ENCODE measurements at regions not wholly inside any gene's neighbourhood (a gene's known extent, or its start where the extent isn't known, plus 50 kb on each side); places are given as distances from the start of the nearest gene placed in this dataset.

- Histone ChIP-seq H2BK120ac (replicated peaks; ENCODE audit: low read depth, low read length) (peak overlapping the region; percentile 72), H3K27ac (ENCODE audit: low read depth, low read length) (no peak overlapping the region), H3K4me2 (ENCODE audit: insufficient read depth in 1 of 2, low read depth in 2 of 2, low read length in 2 of 2) (no peak overlapping the region), H2BK5ac (ENCODE audit: low read depth, low read length) (no peak overlapping the region), H2BK15ac (ENCODE audit: low read length) (no peak overlapping the region), H4K8ac (ENCODE audit: extremely low read depth, insufficient read depth, low read length) (no peak overlapping the region), H3K23me2 (ENCODE audit: low read depth, low read length) (no peaks in the 10 kb centered on the region), H3K14ac (ENCODE audit: insufficient read length) (no peak overlapping the region), H3K4me3 (ENCODE audit: extremely low read depth in 1 of 4, insufficient read depth in 2 of 4, low read depth in 3 of 4, low read length in 4 of 4) (no peak overlapping the region), H3K36me3 (ENCODE audit: control insufficient read depth in 2 of 4, insufficient read depth in 4 of 4, low read length in 3 of 4) (no peaks in the 10 kb centered on the region), H4K5ac (ENCODE audit: insufficient read length, low read depth, low read length) (no peak overlapping the region), H3K4me1 (replicated peaks in 1 of 4; ENCODE audit: control insufficient read depth in 3 of 4, insufficient read depth in 4 of 4, low read length in 3 of 4) (peaks cover 0 to 8% (median 5%) of the 10 kb centered on the region in 4 experiments; a peak in 4 of 7 replicates), H2AFZ (ENCODE audit: low read length) (no peak overlapping the region), H3K4ac (replicated peaks; ENCODE audit: insufficient read length, low read depth, low read length) (peak overlapping the region; percentile 23), H4K20me1 (replicated peaks in 1 of 2; ENCODE audit: control insufficient read depth in 1 of 2, insufficient read depth in 2 of 2, low read length in 2 of 2) (no peaks in the 10 kb centered on the region), H3K79me1 (ENCODE audit: low read depth, low read length) (no peaks in the 10 kb centered on the region), H2AK5ac (ENCODE audit: low read depth, low read length) (no peak overlapping the region), H3K27me3 (replicated peaks in 1 of 4; ENCODE audit: control insufficient read depth in 3 of 4, extremely low read depth in 1 of 4, insufficient read depth in 3 of 4, low read length in 3 of 4) (no peaks in the 10 kb centered on the region), H3K18ac (ENCODE audit: extremely low read depth, low read length) (no peak overlapping the region; the same call in 1 of the 2 replicates), H3K23ac (ENCODE audit: insufficient read length) (no peak overlapping the region), H2BK20ac (ENCODE audit: low read length) (peak overlapping the region; percentile 80; the same call in 1 of the 2 replicates), H4K91ac (replicated peaks; ENCODE audit: insufficient read length, low read length) (no peak overlapping the region), H2BK12ac (ENCODE audit: low read depth, low read length) (no peak overlapping the region; the same call in 1 of the 2 replicates), H3K56ac (replicated peaks; ENCODE audit: insufficient read length, low read depth, low read length) (no peak overlapping the region), H3K9me3 (ENCODE audit: insufficient read depth in 2 of 2, low read depth in 1 of 2, low read length in 1 of 2) (no peaks in the 10 kb centered on the region), H3K79me2 (ENCODE audit: control insufficient read depth in 1 of 2, insufficient read depth in 2 of 2, low read length in 2 of 2) (no peaks in the 10 kb centered on the region), H3K9ac (replicated peaks in 1 of 4; ENCODE audit: extremely low read depth in 1 of 4, low read depth in 3 of 4, low read length in 3 of 4) (no peak overlapping the region)
- POLR2A ChIA-PET (ENCODE audit: partially characterized antibody): no interaction called here
- TF ChIP-seq ZNF274 (IDR thresholded peaks at IDR 0.05; ENCODE audit: borderline replicate concordance, extremely low read depth, low read length) (no peak), MAFK (IDR thresholded peaks at IDR 0.05; ENCODE audit: low read depth, low read length) (no peak), CREB1 (IDR thresholded peaks at IDR 0.05) (no peak), SP4 (IDR thresholded peaks at IDR 0.05; ENCODE audit: low read length) (no peak), KDM1A (IDR thresholded peaks at IDR 0.05; ENCODE audit: borderline replicate concordance, low read length) (no peak)
- FAIRE-seq (no peak), DNase-seq (ENCODE audit: low read depth in 1 of 2, low spot score in 2 of 2) (no peak)
- 74% methylated on average over 4 of the region's 4 CpGs; no CpG with 5 or more reads in 1 of the 2 experiments for WGBS, 2 experiments (ENCODE audit: extremely low coverage in 1 of 2, insufficient coverage in 1 of 2, insufficient read length in 1 of 2, insufficient replicate concordance in 2 of 2, low coverage in 1 of 2, low lambda C conversion rate in 2 of 2, missing lambda C conversion rate in 1 of 2)
- CTCF ChIA-PET (ENCODE audit: partially characterized antibody): no interaction called here
These were observed 905.0 kb upstream of the ATXN7L3B start for GRCh38 chr12:73632661-73633060.

Data from H1 (cell line).